HG03558 (cell line): ENCODE measurements at regions not wholly inside any gene's neighbourhood (a gene's known extent, or its start where the extent isn't known, plus 50 kb on each side); places are given as distances from the start of the nearest gene placed in this dataset.
"Not testable (repeated sequence)": the region's sequence is repeated elsewhere in the genome, so short reads cannot be mapped to it uniquely, and the experiment has no call there.

Experiments
- ATAC-seq: cut with Tn5 transposase; IDR thresholded peaks from one replicate; pipeline ENCODE4 v1.9.1; 2021; ENCODE audit warnings: moderate number of reproducible peaks; ENCODE audit not compliant: unreplicated experiment; ENCODE audit errors: extremely low read depth

- no peak for ATAC-seq
These were observed 51.1 kb upstream of the CRY1 start for GRCh38 chr12:107144441-107144840.

- no peak for ATAC-seq
These were observed 51.6 kb upstream of the CRY1 start for GRCh38 chr12:107144990-107145389.

GRCh38 chr12:107145397-107145796 is 52.0 kb upstream of the CRY1 start:
- ATAC-seq = no peak

GRCh38 chr12:107148107-107148506 is 54.8 kb upstream of the CRY1 start:
- ATAC-seq = no peak

GRCh38 chr12:107152315-107152714 is 59.0 kb upstream of the CRY1 start:
- ATAC-seq = no peak

GRCh38 chr12:107159384-107159900 is 66.1 kb upstream of the CRY1 start:
- ATAC-seq = no peak

- ATAC-seq = no peak
These were observed 70.1 kb upstream of the CRY1 start for GRCh38 chr12:107163413-107163812.

- no peak for ATAC-seq
These were observed 71.0 kb upstream of the CRY1 start for GRCh38 chr12:107164392-107164791.

GRCh38 chr12:107165581-107165980 is 72.2 kb upstream of the CRY1 start:
- ATAC-seq = no peak

GRCh38 chr12:107167756-107168155 is 74.4 kb upstream of the CRY1 start:
- no peak for ATAC-seq

- ATAC-seq = no peak
These were observed 75.9 kb upstream of the CRY1 start for GRCh38 chr12:107169200-107169599.

GRCh38 chr12:107178776-107179175 is 85.4 kb upstream of the CRY1 start:
- no peak for ATAC-seq

- no peak for ATAC-seq
These were observed 86.5 kb upstream of the CRY1 start for GRCh38 chr12:107179871-107180270.

GRCh38 chr12:107180272-107180671 is 86.9 kb upstream of the CRY1 start:
- no peak for ATAC-seq

- no peak for ATAC-seq
These were observed 91.1 kb upstream of the CRY1 start for GRCh38 chr12:107184359-107184930.

- no peak for ATAC-seq
These were observed 103.3 kb upstream of the CRY1 start for GRCh38 chr12:107196681-107197080.

GRCh38 chr12:107200394-107200793 is 107.0 kb upstream of the CRY1 start:
- ATAC-seq = no peak

- ATAC-seq = no peak
These were observed 114.7 kb upstream of the CRY1 start for GRCh38 chr12:107207931-107208525.

GRCh38 chr12:107209700-107210099 is 116.4 kb upstream of the CRY1 start:
- not testable (repeated sequence) for ATAC-seq

- ATAC-seq = not testable (repeated sequence)
These were observed 121.0 kb upstream of the CRY1 start for GRCh38 chr12:107214373-107214773.

- ATAC-seq = not testable (repeated sequence)
These were observed 123.1 kb upstream of the CRY1 start for GRCh38 chr12:107216411-107216810.

- ATAC-seq = no peak
These were observed 126.0 kb upstream of the CRY1 start for GRCh38 chr12:107219301-107219700.
